A673 (cell line): ENCODE measurements at regions not wholly inside any gene's neighbourhood (a gene's known extent, or its start where the extent isn't known, plus 50 kb on each side); places are given as distances from the start of the nearest gene placed in this dataset.

Experiments used
- EZH2 ChIP-seq: fragments of 200-600 bp; sonication (generic); IDR thresholded peaks from 2 replicates; pipeline ENCODE4 v1.6.1; 2017; ENCODE audit warnings: borderline replicate concordance, low read depth, mild to moderate bottlenecking, mixed read lengths, antibody characterized with exemption, low read length; ENCODE audit not compliant: poor library complexity, severe bottlenecking
- TF ChIP-seq, protein P1 (sequence below): fragments of 300-800, 200-600 bp; sonication (generic); conservative IDR thresholded peaks from 2 replicates; pipeline ENCODE4 v1.5.1; 2017; ENCODE audit warnings: low read depth, mild to moderate bottlenecking, antibody characterized with exemption, low read length, moderate library complexity, mixed read lengths

DNA sequence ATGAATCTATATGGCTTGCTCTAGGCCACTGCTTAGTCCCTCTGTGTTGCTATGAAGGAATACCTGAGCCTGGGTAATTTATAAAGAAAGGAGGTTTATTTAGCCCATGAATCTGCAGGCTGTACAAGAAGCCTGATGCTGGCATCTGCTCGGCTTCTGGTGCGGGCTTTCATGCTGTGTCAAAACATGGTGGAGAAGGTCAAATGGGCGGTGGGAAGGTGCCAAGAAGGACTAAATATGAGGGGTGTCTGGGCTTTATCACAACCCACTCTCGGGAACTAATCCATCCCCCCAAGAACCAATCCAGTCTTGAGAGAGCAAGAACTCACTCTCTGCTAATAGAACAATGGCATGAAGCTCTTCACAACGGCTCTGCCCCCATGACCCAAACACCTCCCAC, 481.6 kb downstream of the EIPR1 start:
- TF ChIP-seq, protein P1, sequence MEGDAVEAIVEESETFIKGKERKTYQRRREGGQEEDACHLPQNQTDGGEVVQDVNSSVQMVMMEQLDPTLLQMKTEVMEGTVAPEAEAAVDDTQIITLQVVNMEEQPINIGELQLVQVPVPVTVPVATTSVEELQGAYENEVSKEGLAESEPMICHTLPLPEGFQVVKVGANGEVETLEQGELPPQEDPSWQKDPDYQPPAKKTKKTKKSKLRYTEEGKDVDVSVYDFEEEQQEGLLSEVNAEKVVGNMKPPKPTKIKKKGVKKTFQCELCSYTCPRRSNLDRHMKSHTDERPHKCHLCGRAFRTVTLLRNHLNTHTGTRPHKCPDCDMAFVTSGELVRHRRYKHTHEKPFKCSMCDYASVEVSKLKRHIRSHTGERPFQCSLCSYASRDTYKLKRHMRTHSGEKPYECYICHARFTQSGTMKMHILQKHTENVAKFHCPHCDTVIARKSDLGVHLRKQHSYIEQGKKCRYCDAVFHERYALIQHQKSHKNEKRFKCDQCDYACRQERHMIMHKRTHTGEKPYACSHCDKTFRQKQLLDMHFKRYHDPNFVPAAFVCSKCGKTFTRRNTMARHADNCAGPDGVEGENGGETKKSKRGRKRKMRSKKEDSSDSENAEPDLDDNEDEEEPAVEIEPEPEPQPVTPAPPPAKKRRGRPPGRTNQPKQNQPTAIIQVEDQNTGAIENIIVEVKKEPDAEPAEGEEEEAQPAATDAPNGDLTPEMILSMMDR = no peak
- no peak for TF ChIP-seq EZH2
